ENCODE measurements at regions not wholly inside any gene's neighbourhood (a gene's known extent, or its start where the extent isn't known, plus 50 kb on each side); places are given as distances from the start of the nearest gene placed in this dataset.
"Not testable (repeated sequence)": the region's sequence is repeated elsewhere in the genome, so short reads cannot be mapped to it uniquely, and the experiment has no call there.

DNA sequence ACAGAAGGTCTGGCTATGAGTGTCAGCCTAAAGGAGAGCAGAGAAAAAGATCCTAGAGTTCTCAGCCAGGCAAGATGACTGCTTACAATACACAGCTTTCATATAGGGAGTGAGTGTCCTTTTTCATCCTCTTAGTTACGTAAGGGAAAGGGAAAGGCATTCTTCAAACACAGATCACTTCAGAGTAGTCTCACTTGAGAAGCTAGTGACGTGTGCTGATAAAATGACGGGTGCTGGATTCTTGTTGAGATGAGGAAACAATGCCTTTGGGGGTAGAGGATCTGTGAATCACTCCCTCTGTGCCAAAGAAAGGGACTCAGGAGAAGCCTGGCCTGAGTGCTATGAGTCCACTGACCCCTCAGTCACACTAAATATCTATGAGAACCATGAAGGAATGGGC is 117.3 kb downstream of the QRSL1 start:
- Mint-ChIP-seq H3K9me3 (no peaks in the 10 kb centered on the region), H3K27me3 (no peaks in the 10 kb centered on the region), H3K27ac (no peak overlapping the region), H3K4me3 (no peak overlapping the region), H3K36me3 (no peaks in the 10 kb centered on the region), H3K4me1 (peaks cover 38% of the 10 kb centered on the region)
- no peak for ATAC-seq

DNA sequence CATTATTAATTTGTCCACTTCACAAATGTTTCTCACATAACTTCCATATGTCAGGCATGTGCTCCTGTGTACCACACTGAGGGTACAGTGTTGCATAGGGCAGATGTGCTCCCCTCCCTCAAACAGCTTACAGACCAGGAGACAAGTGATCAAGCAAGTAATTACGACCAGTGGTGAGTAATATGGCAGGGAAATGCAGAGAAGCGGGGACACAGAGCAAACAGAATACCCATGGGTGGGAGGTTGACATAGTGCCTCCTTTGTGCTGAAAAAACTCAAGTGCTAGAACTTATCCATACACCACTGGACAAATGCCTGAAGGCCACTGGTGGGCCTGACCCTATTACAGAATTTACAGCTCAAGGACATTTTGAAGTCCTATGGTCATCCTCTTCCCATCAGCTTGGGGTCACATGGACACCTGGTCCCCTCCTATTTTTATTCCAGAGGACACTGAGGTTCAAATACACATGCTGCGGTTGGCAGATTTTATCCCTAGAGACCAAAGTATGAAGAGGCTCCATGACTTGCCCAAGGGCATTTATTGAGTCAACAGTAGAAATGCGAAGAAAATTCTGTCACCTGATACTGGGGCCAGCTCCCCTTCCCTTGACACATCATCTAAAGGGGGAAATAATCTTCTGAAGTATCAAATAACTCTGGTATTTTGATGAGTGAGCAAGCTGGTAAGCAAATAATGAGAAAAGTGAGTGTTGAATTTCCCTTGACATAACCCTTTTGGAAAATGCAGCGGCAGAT is 116.6 kb downstream of the QRSL1 start:
- no peaks in the 10 kb centered on the region for H3K27me3 Mint-ChIP-seq

DNA sequence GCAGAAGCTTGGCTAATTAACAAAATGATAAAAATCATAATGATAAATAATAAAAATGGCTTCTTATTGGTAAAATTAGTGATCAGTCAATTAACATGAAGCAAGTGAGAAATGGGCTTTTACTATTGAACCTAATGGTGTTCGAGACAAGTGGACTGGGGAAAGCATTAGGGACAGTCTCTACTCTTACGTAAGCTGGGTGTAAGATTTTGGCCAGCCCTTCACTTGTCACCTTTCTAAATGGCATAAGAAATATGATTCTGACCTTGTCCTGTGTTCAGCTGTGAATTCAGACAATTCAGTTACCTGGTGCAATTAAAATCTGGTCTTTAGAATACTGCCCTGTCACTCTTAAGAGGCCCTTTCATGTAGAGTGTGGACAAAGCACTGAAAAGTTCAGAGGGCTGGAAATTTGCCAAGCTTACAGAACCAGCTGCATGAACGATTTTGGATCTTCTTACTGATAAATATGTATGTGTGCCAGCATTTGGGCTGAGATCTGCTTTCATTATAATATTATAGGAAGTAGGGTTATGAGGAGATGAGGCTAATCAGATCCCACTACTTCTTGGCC is 115.9 kb downstream of the QRSL1 start:
- Mint-ChIP-seq H3K36me3 (no peaks in the 10 kb centered on the region), H3K4me1 (peaks cover 29% of the 10 kb centered on the region), H3K27ac (no peak overlapping the region), H3K4me3 (no peak overlapping the region), H3K27me3 (no peaks in the 10 kb centered on the region), H3K9me3 (no peaks in the 10 kb centered on the region)
- ATAC-seq: no peak

More for the DNA sequence above, 116.6 kb downstream of the QRSL1 start:
- Mint-ChIP-seq H3K36me3 (no peaks in the 10 kb centered on the region), H3K27ac (no peak overlapping the region), H3K4me1 (peaks cover 36% of the 10 kb centered on the region), H3K4me3 (no peak overlapping the region), H3K9me3 (no peaks in the 10 kb centered on the region)
- no peak for ATAC-seq

DNA sequence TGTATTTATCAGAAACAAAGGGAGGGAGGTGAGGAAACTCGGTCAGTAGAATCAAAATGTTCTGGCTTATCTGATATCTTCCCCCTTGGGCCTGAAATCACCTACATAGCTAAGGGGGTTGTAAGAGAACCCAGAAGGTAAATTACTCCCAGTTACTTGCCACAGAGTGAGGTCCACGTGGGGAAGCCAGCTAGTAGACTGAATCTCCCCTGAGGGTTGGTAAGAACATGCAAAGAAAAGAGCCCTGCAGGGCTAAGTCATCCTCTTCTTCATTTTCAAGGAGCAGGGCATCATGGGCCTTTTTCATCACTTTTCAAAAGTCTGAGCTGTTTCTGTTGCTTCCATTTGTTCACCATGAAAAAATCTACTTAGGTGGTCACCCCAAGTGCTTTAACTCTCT is 115.4 kb downstream of the QRSL1 start:
- peaks cover 29% of the 10 kb centered on the region for H3K4me1 Mint-ChIP-seq
- H3K9me3 Mint-ChIP-seq: no peaks in the 10 kb centered on the region
- no peaks in the 10 kb centered on the region for H3K27me3 Mint-ChIP-seq
- no peak overlapping the region for H3K27ac Mint-ChIP-seq
- no peaks in the 10 kb centered on the region for H3K36me3 Mint-ChIP-seq
- no peak overlapping the region for H3K4me3 Mint-ChIP-seq
- no peak for ATAC-seq

DNA sequence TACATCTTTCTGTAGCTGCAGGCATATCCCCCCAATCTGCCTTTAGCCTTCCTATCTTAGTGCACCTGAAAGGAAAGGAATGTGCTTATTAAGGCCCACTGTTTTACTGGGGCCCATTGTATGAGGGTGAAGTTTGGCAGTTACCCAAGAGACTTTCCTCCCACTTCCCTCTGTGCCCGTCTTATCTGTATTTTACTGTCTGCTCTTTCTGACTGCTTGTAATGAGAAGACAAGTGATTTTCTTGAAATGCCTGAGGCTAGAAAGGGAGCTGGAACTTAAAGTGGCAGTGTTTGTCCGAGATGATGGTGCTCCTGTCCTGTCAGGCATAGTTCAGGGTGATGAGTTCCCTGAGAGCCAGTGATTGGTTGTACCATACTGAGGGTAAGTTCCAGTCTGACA is 114.7 kb downstream of the QRSL1 start:
- H3K27me3 Mint-ChIP-seq, H3K9me3 Mint-ChIP-seq, ATAC-seq, H3K36me3 Mint-ChIP-seq, H3K4me3 Mint-ChIP-seq: not testable (repeated sequence)
- Mint-ChIP-seq H3K4me1 (peaks cover 36% of the 10 kb centered on the region), H3K27ac (peak overlapping the region; percentile 13)

DNA sequence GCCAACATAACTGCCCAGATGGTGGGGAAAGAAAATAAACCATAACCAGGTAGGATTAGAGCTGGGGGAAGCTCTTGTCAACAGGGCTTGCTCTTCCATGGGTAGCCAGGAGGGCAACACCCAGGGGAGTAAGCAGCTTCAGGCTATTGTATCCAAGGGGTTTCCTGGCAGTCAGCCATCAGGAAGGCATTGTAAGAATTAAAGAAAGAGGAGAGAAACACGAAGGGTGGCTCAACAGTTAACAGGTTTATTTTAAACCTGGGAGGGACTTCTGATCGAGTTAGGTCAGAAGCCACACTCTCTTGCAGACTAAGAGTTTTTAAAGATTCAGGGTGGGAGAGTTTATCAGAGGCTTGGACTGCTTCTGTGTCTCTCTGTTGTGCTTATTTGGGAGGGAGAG is 114.2 kb downstream of the QRSL1 start:
- H3K36me3 Mint-ChIP-seq: no peaks in the 10 kb centered on the region
- peak overlapping the region; percentile 13 for H3K27ac Mint-ChIP-seq
- no peak for ATAC-seq
- no peak overlapping the region for H3K4me3 Mint-ChIP-seq
- H3K27me3 Mint-ChIP-seq: no peaks in the 10 kb centered on the region
- H3K4me1 Mint-ChIP-seq: peaks cover 36% of the 10 kb centered on the region
- no peaks in the 10 kb centered on the region for H3K9me3 Mint-ChIP-seq

DNA sequence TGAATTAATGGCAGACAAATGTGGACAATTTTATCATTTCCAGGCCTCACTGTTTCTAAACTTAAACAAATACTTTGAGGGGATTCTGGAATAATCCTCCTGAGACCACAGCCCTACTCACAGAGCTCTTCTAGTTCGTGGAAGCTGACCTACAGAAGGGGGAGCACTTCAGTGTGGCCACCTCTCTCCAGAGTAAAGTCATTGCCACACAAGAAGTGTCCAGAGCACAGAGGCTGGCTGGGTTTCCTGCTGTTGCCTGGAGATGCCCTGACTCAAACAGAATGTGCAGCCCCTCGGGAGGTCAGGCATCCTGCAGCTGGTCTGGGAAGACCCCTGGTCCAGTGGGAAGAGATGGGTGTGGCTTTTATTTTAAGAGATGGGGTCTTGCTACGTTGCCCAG is 110.9 kb downstream of the QRSL1 start:
- Mint-ChIP-seq H3K9me3 (no peaks in the 10 kb centered on the region), H3K4me3 (no peak overlapping the region), H3K27me3 (no peaks in the 10 kb centered on the region), H3K36me3 (no peaks in the 10 kb centered on the region), H3K4me1 (peaks cover 46% of the 10 kb centered on the region), H3K27ac (no peak overlapping the region)
- no peak for ATAC-seq

DNA sequence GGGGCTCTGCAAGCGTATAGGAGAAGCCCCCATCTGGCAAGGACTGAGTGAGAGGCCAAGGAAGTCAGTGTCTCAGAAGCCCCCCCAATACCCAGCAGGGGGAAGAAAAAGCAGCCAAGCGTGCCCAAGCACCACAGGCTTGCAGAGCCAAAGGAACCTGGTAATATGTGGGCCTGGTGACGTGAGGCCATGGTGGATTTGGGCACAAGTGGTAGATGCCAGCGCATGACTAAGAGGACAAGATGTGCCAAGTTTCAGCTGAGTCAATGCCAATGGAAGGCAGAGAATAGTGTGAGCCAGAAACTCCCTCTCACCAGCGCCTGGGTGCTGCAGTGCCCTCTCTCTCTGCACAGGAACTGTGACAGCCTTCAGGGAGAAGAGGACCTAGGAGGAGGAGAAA is 110.0 kb downstream of the QRSL1 start:
- H3K27ac Mint-ChIP-seq: peak overlapping the region; percentile 1
- peaks cover 48% of the 10 kb centered on the region for H3K4me1 Mint-ChIP-seq
- ATAC-seq: no peak
- H3K36me3 Mint-ChIP-seq: no peaks in the 10 kb centered on the region
- no peak overlapping the region for H3K4me3 Mint-ChIP-seq
- no peaks in the 10 kb centered on the region for H3K27me3 Mint-ChIP-seq
- H3K9me3 Mint-ChIP-seq: no peaks in the 10 kb centered on the region

DNA sequence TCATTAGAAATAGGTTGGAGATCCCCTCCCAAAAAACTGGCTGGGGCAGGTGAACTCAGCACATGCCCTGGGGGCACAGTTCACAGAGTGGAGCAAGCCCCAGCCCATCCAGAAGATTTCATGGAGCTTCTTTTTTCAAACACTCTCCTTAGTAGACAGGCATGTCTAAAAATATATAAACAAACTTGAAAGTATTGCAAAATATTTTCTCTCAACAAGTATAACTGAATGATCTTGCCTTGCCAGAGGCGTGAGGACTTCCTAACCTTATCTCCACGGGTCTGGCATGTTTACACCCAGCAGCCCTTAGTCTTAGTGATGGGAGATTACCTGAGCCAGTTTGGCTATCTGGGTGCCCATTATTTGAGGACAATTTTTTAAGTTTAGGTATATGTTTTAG is 107.1 kb downstream of the QRSL1 start:
- Mint-ChIP-seq H3K9me3 (no peaks in the 10 kb centered on the region), H3K36me3 (no peaks in the 10 kb centered on the region), H3K27ac (no peak overlapping the region), H3K27me3 (no peaks in the 10 kb centered on the region), H3K4me1 (peaks cover 38% of the 10 kb centered on the region), H3K4me3 (no peak overlapping the region)
- ATAC-seq: no peak

DNA sequence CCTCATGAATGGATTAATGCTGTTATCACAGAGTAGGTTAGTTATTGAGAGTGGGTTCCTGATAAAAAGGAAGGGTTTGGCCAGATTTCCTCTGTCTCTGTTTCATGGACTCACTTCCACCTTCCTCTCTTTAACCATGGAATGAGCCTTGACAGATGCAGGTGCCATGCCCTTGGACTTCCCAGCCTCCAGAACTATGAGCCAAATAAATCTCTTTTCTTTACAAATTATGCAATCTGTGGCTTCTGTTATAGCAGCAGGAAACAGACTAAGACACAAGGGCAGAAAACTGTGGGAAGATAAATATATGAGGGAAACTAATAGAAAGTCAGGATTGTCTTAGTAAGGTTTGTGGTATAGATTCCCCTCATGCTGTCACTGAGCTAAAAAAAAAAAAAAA is 106.5 kb downstream of the QRSL1 start:
- H3K27me3 Mint-ChIP-seq: no peaks in the 10 kb centered on the region
- no peak for ATAC-seq
- H3K27ac Mint-ChIP-seq: peak overlapping the region; percentile 65
- H3K4me1 Mint-ChIP-seq: peaks cover 45% of the 10 kb centered on the region
- no peaks in the 10 kb centered on the region for H3K9me3 Mint-ChIP-seq
- H3K36me3 Mint-ChIP-seq: no peaks in the 10 kb centered on the region
- no peak overlapping the region for H3K4me3 Mint-ChIP-seq

DNA sequence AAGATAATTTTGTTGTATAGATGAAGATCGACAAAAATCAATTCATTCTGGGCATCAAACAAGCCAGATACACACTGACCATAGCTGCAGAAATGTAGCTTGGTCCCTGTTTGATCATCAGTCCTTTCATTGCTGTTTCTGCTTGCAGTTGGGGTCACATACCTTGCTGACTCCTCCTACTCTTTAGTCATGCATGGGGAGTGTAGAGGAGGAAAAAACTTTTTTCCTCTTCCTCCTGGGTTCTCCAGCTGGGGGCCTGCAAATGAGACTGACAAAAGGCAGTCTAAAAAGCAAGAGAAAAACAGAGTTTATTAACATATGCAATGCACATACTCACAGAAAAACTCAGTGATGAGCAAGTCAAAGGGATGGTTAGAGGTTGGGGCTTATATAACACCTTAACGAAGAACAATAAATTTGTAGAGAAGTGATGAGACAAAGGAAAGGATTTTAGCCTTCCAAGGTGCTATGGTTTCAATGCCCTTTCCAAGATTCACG is 105.8 kb downstream of the QRSL1 start:
- H3K4me1 Mint-ChIP-seq: peaks cover 50% of the 10 kb centered on the region
- H3K27ac Mint-ChIP-seq: peak overlapping the region; percentile 65
- ATAC-seq: peak; percentile 57
- no peak overlapping the region for H3K4me3 Mint-ChIP-seq
- no peaks in the 10 kb centered on the region for H3K9me3 Mint-ChIP-seq
- no peaks in the 10 kb centered on the region for H3K36me3 Mint-ChIP-seq
- H3K27me3 Mint-ChIP-seq: no peaks in the 10 kb centered on the region

DNA sequence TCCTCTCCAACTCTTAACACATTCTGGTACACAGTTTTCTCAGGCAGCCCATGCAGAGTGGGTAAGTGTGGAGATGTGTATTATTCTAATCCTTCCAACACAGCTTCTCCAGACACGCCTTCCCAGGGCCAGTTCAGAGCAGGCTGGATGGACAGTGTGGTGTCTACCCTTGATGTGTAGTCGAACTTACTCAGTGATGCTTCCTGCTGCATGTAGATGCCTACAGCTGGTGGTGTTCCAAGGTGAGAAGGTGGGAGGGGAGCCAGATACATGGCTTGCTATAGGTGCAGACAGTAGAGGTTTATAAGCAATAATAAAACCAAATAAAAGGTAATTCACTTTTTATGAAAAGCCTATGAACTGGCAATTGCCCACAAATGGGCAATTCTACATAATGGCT is 104.0 kb downstream of the QRSL1 start:
- peaks cover 55% of the 10 kb centered on the region for H3K4me1 Mint-ChIP-seq
- H3K4me3 Mint-ChIP-seq: no peak overlapping the region
- no peak for ATAC-seq
- H3K27me3 Mint-ChIP-seq: no peaks in the 10 kb centered on the region
- H3K27ac Mint-ChIP-seq: no peak overlapping the region
- peaks cover 2% of the 10 kb centered on the region for H3K9me3 Mint-ChIP-seq
- H3K36me3 Mint-ChIP-seq: no peaks in the 10 kb centered on the region

DNA sequence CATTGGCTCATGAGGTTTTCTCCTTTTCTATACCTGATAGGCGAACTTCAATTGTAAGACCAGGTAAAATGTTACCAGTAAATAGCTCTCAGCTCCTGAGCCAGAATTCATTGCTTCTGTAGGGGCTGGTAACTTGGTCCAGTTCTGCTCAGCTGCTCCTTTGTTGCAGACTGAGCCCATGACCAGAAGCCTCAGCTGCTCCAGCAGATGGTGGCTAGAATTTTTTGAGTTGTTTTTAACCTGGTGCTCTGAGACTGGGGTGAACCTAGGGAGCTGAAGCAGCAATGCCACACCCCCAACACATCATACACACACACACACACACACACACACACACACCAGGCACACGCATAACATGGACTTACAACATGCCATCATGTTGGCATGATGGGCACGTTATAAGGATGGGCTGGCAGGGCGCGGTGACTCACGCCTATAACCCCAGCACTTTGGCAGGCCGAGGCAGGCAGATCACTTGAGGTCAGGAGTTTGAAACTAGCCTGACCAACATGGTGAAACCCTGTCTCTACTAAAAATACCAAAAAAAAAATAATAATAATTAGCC is 103.1 kb downstream of the QRSL1 start:
- Mint-ChIP-seq H3K4me1 (peaks cover 60% of the 10 kb centered on the region), H3K27me3 (no peaks in the 10 kb centered on the region), H3K9me3 (peaks cover 2% of the 10 kb centered on the region), H3K27ac (no peak overlapping the region), H3K4me3 (no peak overlapping the region), H3K36me3 (no peaks in the 10 kb centered on the region)
- ATAC-seq: no peak

DNA sequence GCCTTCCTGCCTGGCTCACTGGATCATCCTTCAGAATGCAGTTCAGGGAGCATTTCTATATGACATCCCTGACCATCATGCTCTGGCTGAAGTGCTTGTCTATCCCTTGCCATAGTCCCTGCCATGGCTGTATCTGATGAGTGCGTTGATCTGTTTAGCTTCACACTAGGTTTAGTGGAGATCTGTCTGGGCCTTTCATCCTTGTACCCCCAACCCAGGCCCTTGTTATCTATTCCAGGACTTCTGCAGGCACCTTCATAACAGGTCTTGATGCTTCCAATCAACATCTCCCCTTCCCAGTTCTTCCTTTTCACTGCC is 102.4 kb downstream of the QRSL1 start:
- Mint-ChIP-seq H3K27ac (no peak overlapping the region), H3K36me3 (no peaks in the 10 kb centered on the region), H3K4me1 (peaks cover 60% of the 10 kb centered on the region), H3K4me3 (no peak overlapping the region), H3K27me3 (no peaks in the 10 kb centered on the region), H3K9me3 (peaks cover 2% of the 10 kb centered on the region)
- no peak for ATAC-seq

DNA sequence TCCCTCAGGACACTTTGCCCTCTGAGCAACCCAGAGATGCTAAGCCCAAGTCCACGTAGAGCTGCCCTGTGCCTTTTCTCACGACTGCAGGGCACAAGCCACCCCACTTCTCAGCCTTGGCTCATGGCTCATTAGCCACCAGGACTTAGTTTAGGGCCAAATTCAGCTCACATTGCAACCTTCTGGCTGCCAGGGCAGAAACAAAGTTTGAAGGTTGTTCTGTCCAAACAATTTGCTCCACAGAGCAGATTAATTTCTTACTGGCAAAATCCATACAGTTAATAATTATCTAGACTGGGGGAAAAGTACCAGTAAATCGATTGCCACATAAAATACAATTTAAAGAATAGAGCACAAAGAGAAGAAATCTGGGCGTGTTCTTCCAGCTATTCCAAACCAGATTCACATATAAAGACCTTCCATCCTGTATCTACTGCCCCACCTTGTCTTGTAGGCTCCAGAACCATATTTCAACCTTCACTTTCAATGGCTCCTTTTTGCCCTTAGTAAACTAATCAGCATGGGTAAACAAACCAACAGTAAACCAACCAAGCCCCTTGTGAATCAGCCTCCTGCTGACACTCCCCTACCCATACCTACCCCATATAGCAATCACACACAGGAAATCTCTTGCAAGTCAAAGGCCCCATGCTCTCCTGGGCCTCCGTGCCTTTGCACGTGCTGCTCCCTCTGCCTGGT is 101.9 kb downstream of the QRSL1 start:
- Mint-ChIP-seq H3K4me3 (no peak overlapping the region), H3K4me1 (peaks cover 57% of the 10 kb centered on the region), H3K27ac (peak overlapping the region; percentile 87), H3K36me3 (no peaks in the 10 kb centered on the region), H3K27me3 (no peaks in the 10 kb centered on the region), H3K9me3 (peaks cover 2% of the 10 kb centered on the region)
- no peak for ATAC-seq

DNA sequence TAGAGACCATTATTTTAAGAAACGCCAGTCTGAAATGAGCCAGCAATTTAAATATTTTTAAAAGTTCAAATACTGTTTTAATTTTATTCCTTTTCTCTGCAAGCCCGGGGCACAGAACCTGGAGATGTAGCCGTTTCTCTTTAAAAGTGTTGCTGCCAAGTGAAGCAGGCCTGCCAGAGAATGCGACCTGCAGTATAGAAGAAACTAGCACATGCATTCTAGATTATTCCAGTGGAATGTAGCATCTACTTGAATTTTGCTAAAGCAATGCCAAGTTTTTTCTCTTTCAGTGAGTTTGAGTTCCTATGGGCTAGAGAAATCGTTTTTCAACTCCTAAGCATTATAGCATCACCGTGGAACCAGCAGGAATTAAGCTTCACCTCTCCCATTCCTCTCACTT is 101.3 kb downstream of the QRSL1 start:
- H3K27ac Mint-ChIP-seq: peak overlapping the region; percentile 87
- peaks cover 2% of the 10 kb centered on the region for H3K9me3 Mint-ChIP-seq
- H3K36me3 Mint-ChIP-seq: no peaks in the 10 kb centered on the region
- peaks cover 52% of the 10 kb centered on the region for H3K4me1 Mint-ChIP-seq
- H3K27me3 Mint-ChIP-seq: no peaks in the 10 kb centered on the region
- no peak for ATAC-seq
- H3K4me3 Mint-ChIP-seq: no peak overlapping the region

All from stimulated activated memory B cell treated with anti-CD40 and anti-IgM and Interleukin-4, amounts not matched to agents 10 μg/mL and 1 μg/mL and 100 μg/mL, for 72 hours (primary cell).